AG04450 (cell line): ENCODE measurements at regions not wholly inside any gene's neighbourhood (a gene's known extent, or its start where the extent isn't known, plus 50 kb on each side); places are given as distances from the start of the nearest gene placed in this dataset.

ENCODE experiments used
- CTCF ChIA-PET: fragments of 300-600, 350-600 bp; formaldehyde crosslinking; extraction: SDS; loops from one replicate; lab custom pipeline; 2022; ENCODE audit warnings: antibody characterized with exemption, inconsistent platforms; lab: Charles Lee
- POLR2A ChIA-PET: fragments of 350-600 bp; formaldehyde crosslinking; extraction: SDS; loops from one replicate; lab custom pipeline; 2021; ENCODE audit warnings: antibody characterized with exemption, inconsistent platforms; lab: Yijun Ruan, JAX
- DNase-seq: peaks from one replicate; pipeline ENCODE4 v3.0.0-alpha.2; 2011; ENCODE audit warnings: low read depth, low spot score
- H3K27ac ChIP-seq: one replicate; pipeline ENCODE4 v1.5.1; 2012; ENCODE audit warnings: low read depth, low read length, control low read depth
- H3K27me3 ChIP-seq: one replicate; pipeline ENCODE4 v1.6.0; 2012; ENCODE audit warnings: low read length; ENCODE audit not compliant: control insufficient read depth, insufficient read depth
- H3K4me3 ChIP-seq: 2 replicates; pipeline ENCODE4 v1.5.1; 2011; ENCODE audit warnings: mild to moderate bottlenecking, low read depth, low read length, control low read depth
- H3K9me3 ChIP-seq: 2 replicates; pipeline ENCODE4 v1.5.1; 2012; ENCODE audit warnings: low read length; ENCODE audit not compliant: control insufficient read depth, insufficient read depth
- TF ChIP-seq, protein P1 (sequence below): IDR thresholded peaks from 2 replicates; pipeline ENCODE4 v1.5.1; 2011; ENCODE audit warnings: low read depth, low read length, control low read depth, inconsistent platforms

DNA sequence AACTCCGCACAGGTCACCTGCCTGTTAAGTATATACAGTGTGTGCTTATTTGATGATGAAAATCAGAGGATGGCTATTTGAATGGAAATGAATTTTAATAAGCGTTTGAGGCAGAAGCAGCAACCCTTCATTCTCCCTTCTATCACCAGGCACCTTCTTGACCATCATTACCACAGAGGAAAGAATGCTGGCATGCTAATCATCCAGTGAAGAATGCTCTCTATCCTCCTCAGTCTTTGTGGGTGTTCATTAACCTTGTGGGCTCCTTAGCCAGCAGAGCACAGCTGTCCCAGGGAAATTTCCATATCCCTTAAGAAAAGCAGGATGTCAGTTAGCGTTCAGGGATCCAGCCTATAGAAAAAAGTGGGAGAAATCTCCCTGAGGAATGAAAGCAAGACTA, 428.0 kb upstream of the CAMK1G start:
- Histone ChIP-seq H3K27ac (no peak overlapping the region), H3K27me3 (no peaks in the 10 kb centered on the region), H3K4me3 (no peak overlapping the region), H3K9me3 (no peaks in the 10 kb centered on the region)
- TF ChIP-seq, protein P1, sequence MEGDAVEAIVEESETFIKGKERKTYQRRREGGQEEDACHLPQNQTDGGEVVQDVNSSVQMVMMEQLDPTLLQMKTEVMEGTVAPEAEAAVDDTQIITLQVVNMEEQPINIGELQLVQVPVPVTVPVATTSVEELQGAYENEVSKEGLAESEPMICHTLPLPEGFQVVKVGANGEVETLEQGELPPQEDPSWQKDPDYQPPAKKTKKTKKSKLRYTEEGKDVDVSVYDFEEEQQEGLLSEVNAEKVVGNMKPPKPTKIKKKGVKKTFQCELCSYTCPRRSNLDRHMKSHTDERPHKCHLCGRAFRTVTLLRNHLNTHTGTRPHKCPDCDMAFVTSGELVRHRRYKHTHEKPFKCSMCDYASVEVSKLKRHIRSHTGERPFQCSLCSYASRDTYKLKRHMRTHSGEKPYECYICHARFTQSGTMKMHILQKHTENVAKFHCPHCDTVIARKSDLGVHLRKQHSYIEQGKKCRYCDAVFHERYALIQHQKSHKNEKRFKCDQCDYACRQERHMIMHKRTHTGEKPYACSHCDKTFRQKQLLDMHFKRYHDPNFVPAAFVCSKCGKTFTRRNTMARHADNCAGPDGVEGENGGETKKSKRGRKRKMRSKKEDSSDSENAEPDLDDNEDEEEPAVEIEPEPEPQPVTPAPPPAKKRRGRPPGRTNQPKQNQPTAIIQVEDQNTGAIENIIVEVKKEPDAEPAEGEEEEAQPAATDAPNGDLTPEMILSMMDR: no peak
- ChIA-PET POLR2A (no interaction called here), CTCF (no interaction called here)
- no peak for DNase-seq

DNA sequence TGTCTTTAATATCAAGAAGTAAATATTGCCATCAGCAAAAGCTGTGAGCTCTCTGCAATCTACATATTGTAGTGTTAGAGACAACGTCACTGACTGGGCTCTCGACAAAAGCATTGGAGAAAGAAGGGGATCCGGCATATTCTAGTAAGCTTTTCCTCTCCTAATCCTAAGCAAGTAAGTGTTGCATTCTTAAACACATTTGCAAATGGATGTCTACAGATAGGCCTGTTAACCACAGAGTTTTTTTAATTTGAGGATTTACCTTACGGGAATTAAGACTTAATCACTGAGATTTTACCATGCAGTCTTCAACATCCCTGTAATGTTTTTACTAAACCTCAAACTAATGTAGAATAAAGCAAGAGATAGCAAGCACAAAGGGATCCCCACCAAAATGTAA, 426.5 kb upstream of the CAMK1G start:
- TF ChIP-seq, protein P1: no peak
- POLR2A ChIA-PET: no interaction called here
- Histone ChIP-seq H3K27me3 (no peaks in the 10 kb centered on the region), H3K4me3 (no peak overlapping the region), H3K27ac (no peak overlapping the region), H3K9me3 (no peaks in the 10 kb centered on the region)
- no peak for DNase-seq
- CTCF ChIA-PET: no interaction called here

DNA sequence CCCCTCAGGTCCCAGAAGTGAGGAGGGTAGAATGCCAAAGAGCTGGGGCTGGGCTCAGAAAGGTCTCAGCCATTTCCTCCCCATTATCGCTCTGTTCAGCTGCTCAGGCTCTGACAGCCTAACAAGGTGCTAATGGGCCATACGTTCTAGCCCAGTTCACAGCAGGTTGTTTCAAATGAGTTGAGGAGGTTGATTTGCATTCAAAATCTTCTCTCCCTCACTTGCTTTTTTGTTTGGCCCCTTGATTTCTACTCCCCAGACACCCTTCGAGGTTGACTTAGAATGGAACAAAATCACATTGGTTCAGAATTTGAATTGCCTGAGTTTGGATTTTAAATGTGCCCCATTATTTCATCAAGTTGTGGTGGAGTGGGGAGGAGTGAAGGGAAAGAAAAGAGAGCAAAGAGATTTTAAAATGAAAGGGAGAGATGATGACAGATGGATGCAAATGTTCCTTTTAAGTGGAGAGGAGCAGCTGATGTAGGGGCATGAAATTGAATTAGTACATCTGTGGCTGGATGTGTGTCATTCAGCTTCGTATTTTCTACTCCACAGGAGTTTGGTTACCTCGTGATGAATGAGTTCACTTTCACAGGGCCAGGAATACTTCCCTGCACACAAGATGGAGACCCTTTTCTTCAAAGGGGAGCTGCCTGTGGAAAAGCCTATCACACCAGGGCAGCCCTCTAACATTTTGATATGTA, 425.8 kb upstream of the CAMK1G start:
- Histone ChIP-seq H3K27me3 (no peaks in the 10 kb centered on the region), H3K4me3 (no peak overlapping the region), H3K9me3 (no peaks in the 10 kb centered on the region), H3K27ac (no peak overlapping the region)
- POLR2A ChIA-PET: no interaction called here
- TF ChIP-seq, protein P1: no peak
- no peak for DNase-seq
- CTCF ChIA-PET: interaction anchor here (0.5 kb wide), 1 partner anchor 282 kb away, joined by 4 read pairs; no protein-coding TSS in a partner anchor

DNA sequence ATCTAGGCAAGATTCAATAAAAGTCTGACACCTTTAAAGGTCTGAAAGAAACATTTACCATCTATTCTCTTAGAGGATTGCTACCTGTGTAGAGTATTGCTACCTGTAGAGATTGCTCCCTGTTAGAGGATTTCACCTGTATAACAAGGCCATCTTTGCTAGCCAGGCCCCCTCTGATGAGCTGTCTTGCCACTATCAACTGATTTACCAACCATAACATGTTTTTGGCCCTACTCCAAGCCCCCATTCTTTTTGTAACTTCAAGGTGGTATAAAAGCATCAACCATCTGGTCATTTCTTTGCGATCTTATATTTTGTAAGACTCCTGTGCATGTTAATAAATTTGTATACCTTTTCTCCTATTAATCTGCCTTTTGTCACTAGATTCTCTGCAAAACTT, 424.7 kb upstream of the CAMK1G start:
- CTCF ChIA-PET: no interaction called here
- H3K4me3 ChIP-seq: no peak overlapping the region

DNA sequence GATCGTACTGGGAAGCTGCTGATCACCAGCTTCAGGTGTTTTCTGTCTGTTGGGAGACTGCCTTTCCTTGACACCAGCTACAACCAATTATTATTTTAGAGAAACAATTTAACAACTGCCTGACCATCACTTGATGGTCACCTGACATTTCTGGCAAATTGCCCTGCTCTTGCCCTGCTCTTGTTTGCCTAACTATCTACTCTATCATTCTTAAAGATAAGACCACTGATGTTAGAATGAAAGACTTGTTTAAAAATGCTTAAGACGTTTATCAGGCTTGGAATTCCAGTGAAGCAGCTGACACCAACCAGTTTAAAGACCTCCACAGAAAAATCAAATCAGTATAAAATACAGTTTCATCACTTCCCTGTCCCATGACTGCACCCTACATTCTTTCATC, 423.3 kb upstream of the CAMK1G start:
- no peak overlapping the region for H3K4me3 ChIP-seq
- no peak overlapping the region for H3K27ac ChIP-seq
- ChIA-PET CTCF (no interaction called here), POLR2A (no interaction called here)
- H3K9me3 ChIP-seq: no peaks in the 10 kb centered on the region
- TF ChIP-seq, protein P1: no peak
- no peak for DNase-seq
- H3K27me3 ChIP-seq: no peaks in the 10 kb centered on the region

More for the DNA sequence above, 424.7 kb upstream of the CAMK1G start:
- DNase-seq: no peak
- POLR2A ChIA-PET: no interaction called here
- no peak overlapping the region for H3K27ac ChIP-seq
- no peaks in the 10 kb centered on the region for H3K27me3 ChIP-seq
- H3K9me3 ChIP-seq: no peaks in the 10 kb centered on the region
- TF ChIP-seq, protein P1: no peak
